Testis (tissue), 2 donors: ENCODE measurements at regions not wholly inside any gene's neighbourhood (a gene's known extent, or its start where the extent isn't known, plus 50 kb on each side); places are given as distances from the start of the nearest gene placed in this dataset.

Experiments
- CTCF ChIP-seq, 3 experiments: fragments of 450-650 bp in 2 of 3; fragments of 200-600 bp in 1 of 3; sonication (generic) in 1 of 3; IDR thresholded peaks; one replicate each; pipeline ENCODE4 v1.5.1; 2016 to 2019; ENCODE audit warnings: antibody characterized with exemption in 3 of 3, mild to moderate bottlenecking in 2 of 3, moderate library complexity in 1 of 3
- POLR2A ChIP-seq: fragments of 450-650 bp; IDR thresholded peaks from one replicate; pipeline ENCODE4 v1.6.1; 2017; ENCODE audit warnings: antibody characterized with exemption, mild to moderate bottlenecking, moderate library complexity

GRCh38 chr18:22347606-22348511 is 69.9 kb downstream of the CTAGE1 start:
- TF ChIP-seq CTCF (IDR thresholded peaks at IDR 0.05), result no peak
- TF ChIP-seq POLR2A, result no peak
